ENCODE measurements at regions not wholly inside any gene's neighbourhood (a gene's known extent, or its start where the extent isn't known, plus 50 kb on each side); places are given as distances from the start of the nearest gene placed in this dataset.

DNA sequence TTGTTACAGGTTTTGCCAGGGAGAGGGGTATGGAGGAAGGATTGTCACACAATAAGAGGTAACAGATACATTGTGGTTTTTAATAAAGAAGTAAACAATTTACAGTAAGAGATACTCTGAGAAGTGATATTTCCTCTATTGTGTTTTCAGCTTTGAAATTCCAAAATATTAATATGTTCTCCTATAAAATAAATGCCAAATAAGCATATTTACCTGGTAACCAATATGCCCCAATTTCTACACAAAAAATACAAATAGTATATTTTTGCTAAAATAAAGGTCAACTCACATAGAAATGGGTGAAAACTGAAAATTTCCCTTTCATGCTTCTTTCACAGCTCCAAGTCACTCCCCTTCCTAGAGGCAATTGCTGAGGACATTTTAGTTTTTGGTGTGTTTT is 437.4 kb upstream of the UBE2E2 start:
- no peaks in the 10 kb centered on the region for H3K36me3 ChIP-seq (ENCODE audit: insufficient read depth, low read length)
- no peaks in the 10 kb centered on the region for H3K4me1 ChIP-seq (ENCODE audit: insufficient read depth, low read length)
- no peak overlapping the region for H3K27ac ChIP-seq (ENCODE audit: low read depth, low read length)
- H4K20me1 ChIP-seq (ENCODE audit: insufficient read depth, low read length), result no peaks in the 10 kb centered on the region
- no peak overlapping the region for H3K4me3 ChIP-seq (ENCODE audit: insufficient read depth, low read length)
- H3K4me2 ChIP-seq (ENCODE audit: insufficient read depth, low read length), result no peak overlapping the region
- H3K27me3 ChIP-seq (ENCODE audit: insufficient read depth, low read length), result no peaks in the 10 kb centered on the region
- TF ChIP-seq, protein P1, sequence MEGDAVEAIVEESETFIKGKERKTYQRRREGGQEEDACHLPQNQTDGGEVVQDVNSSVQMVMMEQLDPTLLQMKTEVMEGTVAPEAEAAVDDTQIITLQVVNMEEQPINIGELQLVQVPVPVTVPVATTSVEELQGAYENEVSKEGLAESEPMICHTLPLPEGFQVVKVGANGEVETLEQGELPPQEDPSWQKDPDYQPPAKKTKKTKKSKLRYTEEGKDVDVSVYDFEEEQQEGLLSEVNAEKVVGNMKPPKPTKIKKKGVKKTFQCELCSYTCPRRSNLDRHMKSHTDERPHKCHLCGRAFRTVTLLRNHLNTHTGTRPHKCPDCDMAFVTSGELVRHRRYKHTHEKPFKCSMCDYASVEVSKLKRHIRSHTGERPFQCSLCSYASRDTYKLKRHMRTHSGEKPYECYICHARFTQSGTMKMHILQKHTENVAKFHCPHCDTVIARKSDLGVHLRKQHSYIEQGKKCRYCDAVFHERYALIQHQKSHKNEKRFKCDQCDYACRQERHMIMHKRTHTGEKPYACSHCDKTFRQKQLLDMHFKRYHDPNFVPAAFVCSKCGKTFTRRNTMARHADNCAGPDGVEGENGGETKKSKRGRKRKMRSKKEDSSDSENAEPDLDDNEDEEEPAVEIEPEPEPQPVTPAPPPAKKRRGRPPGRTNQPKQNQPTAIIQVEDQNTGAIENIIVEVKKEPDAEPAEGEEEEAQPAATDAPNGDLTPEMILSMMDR (IDR thresholded peaks at IDR 0.05; ENCODE audit: extremely low read depth, low read depth, low read length), result no peak
- DNase-seq (ENCODE audit: insufficient read length, low spot score, missing footprints), result no peak
- no peak overlapping the region for H2AFZ ChIP-seq (ENCODE audit: low read length)
- H3K9me3 ChIP-seq (ENCODE audit: low read depth, low read length), result peaks cover 4% of the 10 kb centered on the region
- H3K79me2 ChIP-seq (ENCODE audit: insufficient read depth, low read length), result no peaks in the 10 kb centered on the region

- no peaks in the 10 kb centered on the region for H3K9me3 ChIP-seq (ENCODE audit: low read depth, low read length)
- TF ChIP-seq, protein P1 (IDR thresholded peaks at IDR 0.05; ENCODE audit: extremely low read depth, low read depth, low read length), result no peak
- H4K20me1 ChIP-seq (ENCODE audit: insufficient read depth, low read length), result no peaks in the 10 kb centered on the region
Observed at GRCh38 chr3:22777834-22778233, 425.3 kb upstream of the UBE2E2 start.

GRCh38 chr3:22779737-22780136 is 423.4 kb upstream of the UBE2E2 start:
- Histone ChIP-seq H3K79me2 (ENCODE audit: insufficient read depth, low read length) (no peaks in the 10 kb centered on the region), H3K4me2 (ENCODE audit: insufficient read depth, low read length) (no peak overlapping the region), H3K4me3 (ENCODE audit: insufficient read depth, low read length) (no peak overlapping the region), H3K27me3 (ENCODE audit: insufficient read depth, low read length) (no peaks in the 10 kb centered on the region), H4K20me1 (ENCODE audit: insufficient read depth, low read length) (no peaks in the 10 kb centered on the region), H3K27ac (ENCODE audit: low read depth, low read length) (no peak overlapping the region), H2AFZ (ENCODE audit: low read length) (no peak overlapping the region), H3K4me1 (ENCODE audit: insufficient read depth, low read length) (no peaks in the 10 kb centered on the region), H3K36me3 (ENCODE audit: insufficient read depth, low read length) (no peaks in the 10 kb centered on the region), H3K9me3 (ENCODE audit: low read depth, low read length) (peaks cover 4% of the 10 kb centered on the region)
- TF ChIP-seq, protein P1 (IDR thresholded peaks at IDR 0.05; ENCODE audit: extremely low read depth, low read depth, low read length), result no peak
- DNase-seq (ENCODE audit: insufficient read length, low spot score, missing footprints), result no peak

More at GRCh38 chr3:22777834-22778233, 425.3 kb upstream of the UBE2E2 start:
- Histone ChIP-seq H3K4me2 (ENCODE audit: insufficient read depth, low read length) (no peak overlapping the region), H3K4me3 (ENCODE audit: insufficient read depth, low read length) (no peak overlapping the region), H3K27me3 (ENCODE audit: insufficient read depth, low read length) (no peaks in the 10 kb centered on the region), H3K4me1 (ENCODE audit: insufficient read depth, low read length) (no peaks in the 10 kb centered on the region), H3K36me3 (ENCODE audit: insufficient read depth, low read length) (no peaks in the 10 kb centered on the region), H3K79me2 (ENCODE audit: insufficient read depth, low read length) (no peaks in the 10 kb centered on the region), H2AFZ (ENCODE audit: low read length) (no peak overlapping the region), H3K27ac (ENCODE audit: low read depth, low read length) (no peak overlapping the region)
- no peak for DNase-seq (ENCODE audit: insufficient read length, low spot score, missing footprints)

DNA sequence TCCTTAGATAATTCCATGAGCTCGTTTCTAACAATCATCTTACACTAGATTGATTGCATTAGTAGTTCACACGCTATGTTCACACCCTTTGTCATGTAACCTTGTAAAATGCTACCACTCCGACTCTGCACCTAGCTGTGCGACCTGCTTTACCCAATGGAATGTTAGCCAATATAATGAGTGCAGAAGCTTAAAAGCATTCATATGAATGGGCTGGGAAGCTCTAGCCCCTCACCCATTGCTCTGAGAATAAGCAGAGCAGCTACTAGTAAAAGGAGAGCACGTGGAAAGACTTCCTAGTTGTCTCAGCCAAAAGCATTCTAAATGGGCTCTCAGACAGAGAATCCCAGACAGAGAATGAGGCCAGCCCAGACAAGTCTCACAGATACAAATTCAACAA is 410.6 kb upstream of the UBE2E2 start:
- no peak overlapping the region for H3K27ac ChIP-seq (ENCODE audit: low read depth, low read length)
- DNase-seq (ENCODE audit: insufficient read length, low spot score, missing footprints), result no peak
- H3K79me2 ChIP-seq (ENCODE audit: insufficient read depth, low read length), result no peaks in the 10 kb centered on the region
- no peaks in the 10 kb centered on the region for H3K36me3 ChIP-seq (ENCODE audit: insufficient read depth, low read length)
- no peak overlapping the region for H3K4me2 ChIP-seq (ENCODE audit: insufficient read depth, low read length)
- H2AFZ ChIP-seq (ENCODE audit: low read length), result no peak overlapping the region
- TF ChIP-seq, protein P1 (IDR thresholded peaks at IDR 0.05; ENCODE audit: extremely low read depth, low read depth, low read length), result no peak
- no peaks in the 10 kb centered on the region for H4K20me1 ChIP-seq (ENCODE audit: insufficient read depth, low read length)
- no peaks in the 10 kb centered on the region for H3K27me3 ChIP-seq (ENCODE audit: insufficient read depth, low read length)
- no peaks in the 10 kb centered on the region for H3K4me1 ChIP-seq (ENCODE audit: insufficient read depth, low read length)
- no peaks in the 10 kb centered on the region for H3K9me3 ChIP-seq (ENCODE audit: low read depth, low read length)
- H3K4me3 ChIP-seq (ENCODE audit: insufficient read depth, low read length), result no peak overlapping the region
